NOMO-1 (cell line): ENCODE measurements at regions not wholly inside any gene's neighbourhood (a gene's known extent, or its start where the extent isn't known, plus 50 kb on each side); places are given as distances from the start of the nearest gene placed in this dataset.
"Not testable (repeated sequence)": the region's sequence is repeated elsewhere in the genome, so short reads cannot be mapped to it uniquely, and the experiment has no call there.

Experiments used
- DNase-seq, 2 experiments: peaks; one replicate each; lab custom pipeline; 2025; ENCODE audit not compliant: unreplicated experiment in 2 of 2; lab: John Stamatoyannopoulos, UW

- not testable (repeated sequence) for DNase-seq
Measured at GRCh38 chr10:15921423-15921945, 61.2 kb upstream of the MINDY3 start.

GRCh38 chr10:15931376-15931775, 71.1 kb upstream of the MINDY3 start:
- DNase-seq, result no peak

GRCh38 chr10:15939543-15939942, 79.2 kb upstream of the MINDY3 start:
- DNase-seq, result not testable (repeated sequence)

- no peak for DNase-seq
Measured at GRCh38 chr10:15943426-15943825, 83.1 kb upstream of the MINDY3 start.

- DNase-seq, result no peak
Measured at GRCh38 chr10:15954188-15954587, 93.9 kb upstream of the MINDY3 start.

GRCh38 chr10:15960277-15960676, 100.0 kb upstream of the MINDY3 start:
- DNase-seq, result no peak

- DNase-seq, result not testable (repeated sequence)
Measured at GRCh38 chr10:15972736-15973135, 112.4 kb upstream of the MINDY3 start.

- no peak for DNase-seq
Measured at GRCh38 chr10:15985690-15986089, 125.4 kb upstream of the MINDY3 start.

- no peak for DNase-seq
Measured at GRCh38 chr10:15990535-15991129, 130.3 kb upstream of the MINDY3 start.

GRCh38 chr10:15997313-15997712, 137.0 kb upstream of the MINDY3 start:
- no peak for DNase-seq

- no peak for DNase-seq
Measured at GRCh38 chr10:16001581-16001980, 141.3 kb upstream of the MINDY3 start.

GRCh38 chr10:16009785-16010184, 149.5 kb upstream of the MINDY3 start:
- no peak for DNase-seq

GRCh38 chr10:16011548-16011947, 151.2 kb upstream of the MINDY3 start:
- no peak for DNase-seq

GRCh38 chr10:16014469-16014868, 154.2 kb upstream of the MINDY3 start:
- no peak for DNase-seq

- DNase-seq, result no peak
Measured at GRCh38 chr10:16016688-16017087, 156.4 kb upstream of the MINDY3 start.

- no peak for DNase-seq
Measured at GRCh38 chr10:16020836-16021235, 160.5 kb upstream of the MINDY3 start.

GRCh38 chr10:16026832-16027231, 166.5 kb upstream of the MINDY3 start:
- DNase-seq, result not testable (repeated sequence)

GRCh38 chr10:16030562-16030961, 170.3 kb upstream of the MINDY3 start:
- DNase-seq, result no peak

GRCh38 chr10:16049050-16049449, 188.7 kb upstream of the MINDY3 start:
- DNase-seq, result no peak

GRCh38 chr10:16049782-16050181, 189.5 kb upstream of the MINDY3 start:
- no peak for DNase-seq

- no peak for DNase-seq
Measured at GRCh38 chr10:16063350-16063749, 203.0 kb upstream of the MINDY3 start.

- not testable (repeated sequence) for DNase-seq
Measured at GRCh38 chr10:16083551-16083950, 223.2 kb upstream of the MINDY3 start.

GRCh38 chr10:16105082-16105481, 244.8 kb upstream of the MINDY3 start:
- DNase-seq, result no peak
